ENCODE measurements at regions not wholly inside any gene's neighbourhood (a gene's known extent, or its start where the extent isn't known, plus 50 kb on each side); places are given as distances from the start of the nearest gene placed in this dataset.
"Not testable (repeated sequence)": the region's sequence is repeated elsewhere in the genome, so short reads cannot be mapped to it uniquely, and the experiment has no call there.

- Histone ChIP-seq H3K36me3 (ENCODE audit: insufficient read depth, low read length) (no peaks in the 10 kb centered on the region), H3K4me3 (ENCODE audit: low read length) (no peak overlapping the region), H2AFZ (ENCODE audit: low read depth, low read length) (no peak overlapping the region), H4K20me1 (ENCODE audit: insufficient read depth) (no peaks in the 10 kb centered on the region), H3K79me2 (replicated peaks; ENCODE audit: insufficient read depth, low read length) (no peaks in the 10 kb centered on the region), H3K4me2 (ENCODE audit: low read length) (no peak overlapping the region), H3K9ac (ENCODE audit: low read length) (no peak overlapping the region), H3K27me3 (ENCODE audit: insufficient read depth, low read depth, low read length) (no peaks in the 10 kb centered on the region), H3K9me3 (ENCODE audit: low read length) (no peaks in the 10 kb centered on the region), H3K27ac (ENCODE audit: low read length) (no peak overlapping the region), H3K9me2 (ENCODE audit: insufficient read depth, low read length) (no peaks in the 10 kb centered on the region), H3F3A (ENCODE audit: insufficient read depth, low read length, poor library complexity, severe bottlenecking) (no peaks in the 10 kb centered on the region)
- TF ChIP-seq MXI1 (conservative IDR thresholded peaks at IDR 0.05; ENCODE audit: poor library complexity, severe bottlenecking) (no peak), REST (IDR thresholded peaks at IDR 0.05; ENCODE audit: borderline replicate concordance) (no peak), EZH2 (IDR thresholded peaks at IDR 0.05; ENCODE audit: borderline replicate concordance, insufficient read depth, low read length, poor library complexity, severe bottlenecking) (no peak), SMC3 (conservative IDR thresholded peaks at IDR 0.05; ENCODE audit: poor library complexity) (no peak), EP300 (conservative IDR thresholded peaks at IDR 0.05; ENCODE audit: poor library complexity, severe bottlenecking) (no peak), POLR2AphosphoS5 (IDR thresholded peaks at IDR 0.05) (no peak), TAF1 (IDR thresholded peaks at IDR 0.05; ENCODE audit: low read depth) (no peak), CTCF (IDR thresholded peaks at IDR 0.05; ENCODE audit: poor library complexity, severe bottlenecking) (no peak), RAD21 (conservative IDR thresholded peaks at IDR 0.05) (no peak)
These were observed 277.1 kb upstream of the PRKX start for GRCh38 chrX:3990569-3990968.

GRCh38 chrX:3972104-3972858, 258.8 kb upstream of the PRKX start:
- H3K4me2 ChIP-seq (ENCODE audit: low read length): not testable (repeated sequence)

More at GRCh38 chrX:3972104-3972858, 258.8 kb upstream of the PRKX start:
- H3K27ac ChIP-seq (ENCODE audit: low read length); H2AFZ ChIP-seq (ENCODE audit: low read depth, low read length); H3K27me3 ChIP-seq (ENCODE audit: insufficient read depth, low read depth, low read length); H3F3A ChIP-seq (ENCODE audit: insufficient read depth, low read length, poor library complexity, severe bottlenecking); H3K9me3 ChIP-seq (ENCODE audit: low read length); H3K9ac ChIP-seq (ENCODE audit: low read length); H3K9me2 ChIP-seq (ENCODE audit: insufficient read depth, low read length); H3K4me3 ChIP-seq (ENCODE audit: low read length); H3K79me2 ChIP-seq (replicated peaks; ENCODE audit: insufficient read depth, low read length); H4K20me1 ChIP-seq (ENCODE audit: insufficient read depth); H3K36me3 ChIP-seq (ENCODE audit: insufficient read depth, low read length): not testable (repeated sequence)
- peak; percentile 38 for TF ChIP-seq SMC3 (conservative IDR thresholded peaks at IDR 0.05; ENCODE audit: poor library complexity)
- TF ChIP-seq RAD21 (conservative IDR thresholded peaks at IDR 0.05): peak; percentile 53
- peak; percentile 54 for TF ChIP-seq CTCF (IDR thresholded peaks at IDR 0.05; ENCODE audit: poor library complexity, severe bottlenecking)

All from neural cell (in vitro differentiated cells).